Mesenchymal stem cell (in vitro differentiated cells and primary cell): ENCODE measurements at regions not wholly inside any gene's neighbourhood (a gene's known extent, or its start where the extent isn't known, plus 50 kb on each side); places are given as distances from the start of the nearest gene placed in this dataset.

Experiments
- DNase-seq: peaks from one replicate; pipeline ENCODE4 v3.0.0-alpha.2; 2013
- H2AFZ ChIP-seq: one replicate; pipeline ENCODE4 v1.6.1; 2013; ENCODE audit warnings: low read depth, mild to moderate bottlenecking, control low read depth, inconsistent platforms, low read length, moderate library complexity
- H2AK5ac ChIP-seq: 2 replicates; pipeline ENCODE4 v1.6.1; 2013; ENCODE audit warnings: low read length, moderate library complexity, mild to moderate bottlenecking, inconsistent platforms; ENCODE audit not compliant: severe bottlenecking
- H2BK120ac ChIP-seq: one replicate; pipeline ENCODE4 v1.6.1; 2013; ENCODE audit warnings: low read depth, mild to moderate bottlenecking, inconsistent platforms, low read length, moderate library complexity
- H2BK12ac ChIP-seq, 2 experiments: one replicate each; pipeline ENCODE4 v1.6.1; 2013; ENCODE audit warnings: inconsistent platforms in 2 of 2, low read length in 2 of 2, mild to moderate bottlenecking in 2 of 2, moderate library complexity in 2 of 2, control low read depth in 1 of 2
- H2BK15ac ChIP-seq: one replicate; pipeline ENCODE4 v1.6.1; 2013; ENCODE audit warnings: mild to moderate bottlenecking, low read depth, inconsistent platforms; ENCODE audit not compliant: poor library complexity, severe bottlenecking
- H2BK5ac ChIP-seq: 2 replicates; pipeline ENCODE4 v1.6.1; 2013; ENCODE audit warnings: low read depth, mild to moderate bottlenecking, low read length, control low read depth, inconsistent platforms; ENCODE audit not compliant: poor library complexity, severe bottlenecking
- H3K14ac ChIP-seq, 2 experiments: one replicate each; pipeline ENCODE4 v1.6.1; 2013; ENCODE audit warnings: inconsistent platforms in 2 of 2, low read length in 2 of 2, control low read depth in 1 of 2, mild to moderate bottlenecking in 1 of 2, moderate library complexity in 1 of 2
- H3K18ac ChIP-seq, 2 experiments: one replicate each; pipeline ENCODE4 v1.6.1; 2013; ENCODE audit warnings: inconsistent platforms in 2 of 2, low read length in 2 of 2, control low read depth in 1 of 2, low read depth in 1 of 2, mild to moderate bottlenecking in 1 of 2
- H3K23ac ChIP-seq, 2 experiments: one replicate each; pipeline ENCODE4 v1.6.1; 2013; ENCODE audit warnings: inconsistent platforms in 2 of 2, low read length in 2 of 2, mild to moderate bottlenecking in 2 of 2, moderate library complexity in 2 of 2, control low read depth in 1 of 2
- H3K27ac ChIP-seq: 2 replicates; pipeline ENCODE4 v1.5.1; 2013; ENCODE audit warnings: mild to moderate bottlenecking, moderate library complexity, low read length, control low read depth, inconsistent platforms; ENCODE audit not compliant: poor library complexity, severe bottlenecking
- H3K27me3 ChIP-seq, 2 experiments: 2 replicates each; pipeline versions ENCODE4 v1.6.1 to v1.7.0; 2013; ENCODE audit warnings: low read length in 2 of 2, mild to moderate bottlenecking in 2 of 2, moderate library complexity in 2 of 2, control low read depth in 1 of 2, inconsistent platforms in 1 of 2; ENCODE audit not compliant: control insufficient read depth in 1 of 2, insufficient read depth in 1 of 2
- H3K36me3 ChIP-seq, 2 experiments: 2 replicates each; pipeline versions ENCODE4 v1.6.1 to v1.7.0; 2013; ENCODE audit warnings: low read length in 2 of 2, control low read depth in 1 of 2, inconsistent platforms in 1 of 2, low read depth in 1 of 2, mild to moderate bottlenecking in 1 of 2; ENCODE audit not compliant: insufficient read depth in 2 of 2, control insufficient read depth in 1 of 2
- H3K4ac ChIP-seq, 2 experiments: one replicate each; pipeline ENCODE4 v1.6.1; 2013; ENCODE audit warnings: inconsistent platforms in 2 of 2, low read length in 2 of 2, mild to moderate bottlenecking in 2 of 2, moderate library complexity in 2 of 2, control low read depth in 1 of 2, low read depth in 1 of 2
- H3K4me1 ChIP-seq: 2 replicates; pipeline ENCODE4 v1.6.1; 2013; ENCODE audit warnings: low read depth, low read length, control low read depth; ENCODE audit not compliant: control insufficient read depth, insufficient read depth
- H3K4me2 ChIP-seq: 2 replicates; pipeline ENCODE4 v1.6.1; 2013; ENCODE audit warnings: low read length, mild to moderate bottlenecking, inconsistent platforms; ENCODE audit not compliant: poor library complexity, severe bottlenecking
- H3K4me3 ChIP-seq, 2 experiments: 2 replicates each; pipeline versions ENCODE4 v1.5.1 to v1.7.0; 2013; ENCODE audit warnings: low read length in 2 of 2, mild to moderate bottlenecking in 2 of 2, control low read depth in 1 of 2, low read depth in 1 of 2; ENCODE audit not compliant: insufficient read depth in 1 of 2
- H3K79me1 ChIP-seq: replicated peaks from 2 replicates; pipeline ENCODE4 v1.6.1; 2013; ENCODE audit warnings: mild to moderate bottlenecking, control low read depth, low read length, inconsistent platforms; ENCODE audit not compliant: poor library complexity, severe bottlenecking
- H3K9ac ChIP-seq: 2 replicates; pipeline ENCODE4 v1.7.0; 2013; ENCODE audit warnings: mild to moderate bottlenecking, low read length, moderate library complexity
- H3K9me3 ChIP-seq: 2 replicates; pipeline ENCODE4 v1.7.0; 2013; ENCODE audit warnings: mild to moderate bottlenecking, low read length; ENCODE audit not compliant: control insufficient read depth
- H4K8ac ChIP-seq: one replicate; pipeline ENCODE4 v1.6.1; 2013; ENCODE audit warnings: inconsistent platforms, mild to moderate bottlenecking, low read length, moderate library complexity
- H4K91ac ChIP-seq: one replicate; pipeline ENCODE4 v1.6.1; 2013; ENCODE audit warnings: mild to moderate bottlenecking, low read length, inconsistent platforms
- WGBS: methylation state at CpG from one replicate; pipeline ENCODE4 v1.1.7; 2013; ENCODE audit warnings: mixed read lengths; 5-methylcytosine and 5-hydroxymethylcytosine counted together

GRCh38 chr17:33924104-33924503, 331.0 kb upstream of the CCL2 start:
- Histone ChIP-seq H4K91ac (no peak overlapping the region), H3K14ac (no peak overlapping the region), H4K8ac (no peak overlapping the region), H3K4me1 (no peaks in the 10 kb centered on the region), H2BK120ac (no peak overlapping the region), H3K27me3 (peaks cover 0 to 41% of the 10 kb centered on the region in 2 experiments), H3K9me3 (no peaks in the 10 kb centered on the region), H3K4me2 (no peak overlapping the region), H3K36me3 (no peaks in the 10 kb centered on the region), H3K4me3 (no peak overlapping the region), H3K18ac (no peak overlapping the region), H3K79me1 (no peaks in the 10 kb centered on the region), H3K4ac (no peak overlapping the region), H2BK15ac (no peak overlapping the region), H2AFZ (no peak overlapping the region), H2BK5ac (no peak overlapping the region), H3K23ac (no peak overlapping the region), H3K27ac (no peak overlapping the region), H2BK12ac (no peak overlapping the region), H2AK5ac (no peak overlapping the region), H3K9ac (no peak overlapping the region)
- no peak for DNase-seq
- WGBS: 48% methylated on average over 4 of the region's 5 CpGs

- Histone ChIP-seq H4K91ac (no peak overlapping the region), H4K8ac (no peak overlapping the region), H3K18ac (no peak overlapping the region), H2BK120ac (no peak overlapping the region), H2AK5ac (no peak overlapping the region), H3K9me3 (no peaks in the 10 kb centered on the region), H3K4me3 (no peak overlapping the region), H3K4me2 (no peak overlapping the region), H2BK5ac (no peak overlapping the region), H3K23ac (no peak overlapping the region), H3K27me3 (peaks cover 0 to 45% of the 10 kb centered on the region in 2 experiments), H3K4me1 (no peaks in the 10 kb centered on the region), H2BK12ac (no peak overlapping the region), H2AFZ (no peak overlapping the region), H3K79me1 (no peaks in the 10 kb centered on the region), H3K14ac (no peak overlapping the region), H3K27ac (no peak overlapping the region), H2BK15ac (no peak overlapping the region), H3K9ac (no peak overlapping the region), H3K36me3 (no peaks in the 10 kb centered on the region), H3K4ac (no peak overlapping the region)
- DNase-seq: no peak
- WGBS: no CpG with 5 or more reads among the region's 2 CpGs
Observed at GRCh38 chr17:33925649-33926048, 329.4 kb upstream of the CCL2 start.

- no peaks in the 10 kb centered on the region for H3K36me3 ChIP-seq
- no peak overlapping the region for H2BK15ac ChIP-seq
- H4K91ac ChIP-seq: no peak overlapping the region
- H2BK5ac ChIP-seq: no peak overlapping the region
- H3K18ac ChIP-seq: no peak overlapping the region
- no peak overlapping the region for H2BK12ac ChIP-seq
- no peak overlapping the region for H2AK5ac ChIP-seq
- H3K27me3 ChIP-seq: peaks cover 0 to 39% of the 10 kb centered on the region in 2 experiments
- no peak overlapping the region for H2BK120ac ChIP-seq
- no peak overlapping the region for H3K4me2 ChIP-seq
- 64% methylated on average over 3 of the region's 3 CpGs for WGBS
- H3K4ac ChIP-seq: no peak overlapping the region
- H3K4me3 ChIP-seq: no peak overlapping the region
- H3K79me1 ChIP-seq: no peaks in the 10 kb centered on the region
- no peak overlapping the region for H3K14ac ChIP-seq
- DNase-seq: no peak
- H3K27ac ChIP-seq: no peak overlapping the region
- no peak overlapping the region for H2AFZ ChIP-seq
- H3K23ac ChIP-seq: no peak overlapping the region
- no peak overlapping the region for H4K8ac ChIP-seq
- H3K4me1 ChIP-seq: no peaks in the 10 kb centered on the region
- no peak overlapping the region for H3K9ac ChIP-seq
- no peaks in the 10 kb centered on the region for H3K9me3 ChIP-seq
Observed at GRCh38 chr17:33927732-33928133, 327.4 kb upstream of the CCL2 start.

GRCh38 chr17:33929181-33929724, 325.8 kb upstream of the CCL2 start:
- no peak overlapping the region for H3K18ac ChIP-seq
- no peak overlapping the region for H3K9ac ChIP-seq
- H3K36me3 ChIP-seq: no peaks in the 10 kb centered on the region
- H2BK12ac ChIP-seq: no peak overlapping the region
- no peaks in the 10 kb centered on the region for H3K9me3 ChIP-seq
- peaks cover 0 to 29% of the 10 kb centered on the region in 2 experiments for H3K27me3 ChIP-seq
- H3K79me1 ChIP-seq: no peaks in the 10 kb centered on the region
- no peak overlapping the region for H3K4me2 ChIP-seq
- H3K4ac ChIP-seq: no peak overlapping the region
- no peak overlapping the region for H2BK5ac ChIP-seq
- no peak overlapping the region for H3K23ac ChIP-seq
- H3K27ac ChIP-seq: no peak overlapping the region
- H2AFZ ChIP-seq: no peak overlapping the region
- no peak for DNase-seq
- H4K91ac ChIP-seq: no peak overlapping the region
- H3K4me1 ChIP-seq: no peaks in the 10 kb centered on the region
- no peak overlapping the region for H2BK15ac ChIP-seq
- no peak overlapping the region for H2AK5ac ChIP-seq
- 17% methylated on average over 9 of the region's 9 CpGs for WGBS
- H2BK120ac ChIP-seq: no peak overlapping the region
- H4K8ac ChIP-seq: no peak overlapping the region
- no peak overlapping the region for H3K14ac ChIP-seq
- no peak overlapping the region for H3K4me3 ChIP-seq
